ENCODE measurements at regions not wholly inside any gene's neighbourhood (a gene's known extent, or its start where the extent isn't known, plus 50 kb on each side); places are given as distances from the start of the nearest gene placed in this dataset.

GRCh38 chr4:65917486-65917885 is 247.2 kb upstream of the EPHA5 start:
- H3K36me3 ChIP-seq (ENCODE audit: control insufficient read depth, insufficient read depth, low read length) = no peaks in the 10 kb centered on the region
- H3K4me1 ChIP-seq (ENCODE audit: control insufficient read depth, insufficient read depth, low read length) = peaks cover 3% of the 10 kb centered on the region
- H3K9me3 ChIP-seq (ENCODE audit: control insufficient read depth, insufficient read depth, low read length) = no peaks in the 10 kb centered on the region
- H3K9ac ChIP-seq (ENCODE audit: low read depth, low read length) = no peak overlapping the region
- no peak overlapping the region for H3K4me3 ChIP-seq (ENCODE audit: low read depth, low read length)
- no peaks in the 10 kb centered on the region for H3K27me3 ChIP-seq (ENCODE audit: control insufficient read depth, insufficient read depth, low read length)

GRCh38 chr4:65911720-65912119 is 241.4 kb upstream of the EPHA5 start:
- Histone ChIP-seq H3K36me3 (ENCODE audit: control insufficient read depth, insufficient read depth, low read length) (no peaks in the 10 kb centered on the region), H3K9ac (ENCODE audit: low read depth, low read length) (no peak overlapping the region)

GRCh38 chr4:65893957-65894755 is 223.9 kb upstream of the EPHA5 start:
- Histone ChIP-seq H3K4me1 (ENCODE audit: control insufficient read depth, insufficient read depth, low read length) (no peaks in the 10 kb centered on the region), H3K36me3 (ENCODE audit: control insufficient read depth, insufficient read depth, low read length) (no peaks in the 10 kb centered on the region), H3K9ac (ENCODE audit: low read depth, low read length) (no peak overlapping the region), H3K4me3 (ENCODE audit: low read depth, low read length) (no peak overlapping the region), H3K27me3 (ENCODE audit: control insufficient read depth, insufficient read depth, low read length) (no peaks in the 10 kb centered on the region), H3K9me3 (ENCODE audit: control insufficient read depth, insufficient read depth, low read length) (no peaks in the 10 kb centered on the region)

More at GRCh38 chr4:65911720-65912119, 241.4 kb upstream of the EPHA5 start:
- Histone ChIP-seq H3K4me1 (ENCODE audit: control insufficient read depth, insufficient read depth, low read length) (no peaks in the 10 kb centered on the region), H3K27me3 (ENCODE audit: control insufficient read depth, insufficient read depth, low read length) (no peaks in the 10 kb centered on the region), H3K4me3 (ENCODE audit: low read depth, low read length) (no peak overlapping the region), H3K9me3 (ENCODE audit: control insufficient read depth, insufficient read depth, low read length) (no peaks in the 10 kb centered on the region)

- H3K27me3 ChIP-seq (ENCODE audit: control insufficient read depth, insufficient read depth, low read length) = no peaks in the 10 kb centered on the region
- H3K36me3 ChIP-seq (ENCODE audit: control insufficient read depth, insufficient read depth, low read length) = no peaks in the 10 kb centered on the region
- no peaks in the 10 kb centered on the region for H3K4me1 ChIP-seq (ENCODE audit: control insufficient read depth, insufficient read depth, low read length)
- H3K4me3 ChIP-seq (ENCODE audit: low read depth, low read length) = no peak overlapping the region
- H3K9me3 ChIP-seq (ENCODE audit: control insufficient read depth, insufficient read depth, low read length) = no peaks in the 10 kb centered on the region
- H3K9ac ChIP-seq (ENCODE audit: low read depth, low read length) = no peak overlapping the region
Observed at GRCh38 chr4:65893271-65893670, 223.0 kb upstream of the EPHA5 start.

GRCh38 chr4:65880594-65880993 is 210.3 kb upstream of the EPHA5 start:
- Histone ChIP-seq H3K9me3 (ENCODE audit: control insufficient read depth, insufficient read depth, low read length) (no peaks in the 10 kb centered on the region), H3K4me3 (ENCODE audit: low read depth, low read length) (no peak overlapping the region), H3K9ac (ENCODE audit: low read depth, low read length) (no peak overlapping the region), H3K36me3 (ENCODE audit: control insufficient read depth, insufficient read depth, low read length) (no peaks in the 10 kb centered on the region), H3K4me1 (ENCODE audit: control insufficient read depth, insufficient read depth, low read length) (no peaks in the 10 kb centered on the region), H3K27me3 (ENCODE audit: control insufficient read depth, insufficient read depth, low read length) (no peaks in the 10 kb centered on the region)

GRCh38 chr4:65868096-65868824 is 198.0 kb upstream of the EPHA5 start:
- Histone ChIP-seq H3K36me3 (ENCODE audit: control insufficient read depth, insufficient read depth, low read length) (no peaks in the 10 kb centered on the region), H3K9ac (ENCODE audit: low read depth, low read length) (no peak overlapping the region), H3K27me3 (ENCODE audit: control insufficient read depth, insufficient read depth, low read length) (no peaks in the 10 kb centered on the region), H3K4me1 (ENCODE audit: control insufficient read depth, insufficient read depth, low read length) (no peaks in the 10 kb centered on the region), H3K4me3 (ENCODE audit: low read depth, low read length) (no peak overlapping the region), H3K9me3 (ENCODE audit: control insufficient read depth, insufficient read depth, low read length) (no peaks in the 10 kb centered on the region)

GRCh38 chr4:65865489-65865888 is 195.2 kb upstream of the EPHA5 start:
- H3K4me1 ChIP-seq (ENCODE audit: control insufficient read depth, insufficient read depth, low read length) = no peaks in the 10 kb centered on the region
- no peak overlapping the region for H3K9ac ChIP-seq (ENCODE audit: low read depth, low read length)
- no peak overlapping the region for H3K4me3 ChIP-seq (ENCODE audit: low read depth, low read length)
- H3K36me3 ChIP-seq (ENCODE audit: control insufficient read depth, insufficient read depth, low read length) = no peaks in the 10 kb centered on the region
- H3K27me3 ChIP-seq (ENCODE audit: control insufficient read depth, insufficient read depth, low read length) = no peaks in the 10 kb centered on the region
- no peaks in the 10 kb centered on the region for H3K9me3 ChIP-seq (ENCODE audit: control insufficient read depth, insufficient read depth, low read length)

- Histone ChIP-seq H3K36me3 (ENCODE audit: control insufficient read depth, insufficient read depth, low read length) (no peaks in the 10 kb centered on the region), H3K4me1 (ENCODE audit: control insufficient read depth, insufficient read depth, low read length) (no peaks in the 10 kb centered on the region), H3K9me3 (ENCODE audit: control insufficient read depth, insufficient read depth, low read length) (no peaks in the 10 kb centered on the region), H3K9ac (ENCODE audit: low read depth, low read length) (no peak overlapping the region), H3K27me3 (ENCODE audit: control insufficient read depth, insufficient read depth, low read length) (no peaks in the 10 kb centered on the region), H3K4me3 (ENCODE audit: low read depth, low read length) (no peak overlapping the region)
Observed at GRCh38 chr4:65861993-65862392, 191.7 kb upstream of the EPHA5 start.

GRCh38 chr4:65845199-65845773 is 175.0 kb upstream of the EPHA5 start:
- no peak overlapping the region for H3K9ac ChIP-seq (ENCODE audit: low read depth, low read length)
- H3K4me1 ChIP-seq (ENCODE audit: control insufficient read depth, insufficient read depth, low read length) = peaks cover 6% of the 10 kb centered on the region
- no peak overlapping the region for H3K4me3 ChIP-seq (ENCODE audit: low read depth, low read length)
- H3K9me3 ChIP-seq (ENCODE audit: control insufficient read depth, insufficient read depth, low read length) = no peaks in the 10 kb centered on the region
- no peaks in the 10 kb centered on the region for H3K27me3 ChIP-seq (ENCODE audit: control insufficient read depth, insufficient read depth, low read length)
- no peaks in the 10 kb centered on the region for H3K36me3 ChIP-seq (ENCODE audit: control insufficient read depth, insufficient read depth, low read length)

- Histone ChIP-seq H3K36me3 (ENCODE audit: control insufficient read depth, insufficient read depth, low read length) (no peaks in the 10 kb centered on the region), H3K4me3 (ENCODE audit: low read depth, low read length) (no peak overlapping the region), H3K9ac (ENCODE audit: low read depth, low read length) (no peak overlapping the region), H3K27me3 (ENCODE audit: control insufficient read depth, insufficient read depth, low read length) (no peaks in the 10 kb centered on the region), H3K4me1 (ENCODE audit: control insufficient read depth, insufficient read depth, low read length) (no peaks in the 10 kb centered on the region), H3K9me3 (ENCODE audit: control insufficient read depth, insufficient read depth, low read length) (no peaks in the 10 kb centered on the region)
Observed at GRCh38 chr4:65839164-65839931, 169.1 kb upstream of the EPHA5 start.

- H3K27me3 ChIP-seq (ENCODE audit: control insufficient read depth, insufficient read depth, low read length) = no peaks in the 10 kb centered on the region
Observed at GRCh38 chr4:65834707-65835106, 164.4 kb upstream of the EPHA5 start.

More at GRCh38 chr4:65834707-65835106, 164.4 kb upstream of the EPHA5 start:
- no peak overlapping the region for H3K4me3 ChIP-seq (ENCODE audit: low read depth, low read length)
- H3K4me1 ChIP-seq (ENCODE audit: control insufficient read depth, insufficient read depth, low read length) = no peaks in the 10 kb centered on the region
- H3K9me3 ChIP-seq (ENCODE audit: control insufficient read depth, insufficient read depth, low read length) = no peaks in the 10 kb centered on the region
- no peak overlapping the region for H3K9ac ChIP-seq (ENCODE audit: low read depth, low read length)
- H3K36me3 ChIP-seq (ENCODE audit: control insufficient read depth, insufficient read depth, low read length) = no peaks in the 10 kb centered on the region

Data from iPS-15b (cell line).